Panc1 (cell line): ENCODE measurements at regions not wholly inside any gene's neighbourhood (a gene's known extent, or its start where the extent isn't known, plus 50 kb on each side); places are given as distances from the start of the nearest gene placed in this dataset.

Experiments used
- ATAC-seq: fragments of 200-7000 bp; cut with Tn5 transposase; 2 replicates; pipeline ENCODE4 v1.9.1; 2020; ENCODE audit warnings: mild to moderate bottlenecking, moderate library complexity
- BruUV-seq: library from RNA; stranded (reverse); fragments of 400-500 nt; replicated peaks from 2 replicates; lab custom pipeline; 2021; lab: Mats Ljungman, UMichigan
- CTCF ChIA-PET: fragments of 300-600 bp; sonication (Branson Sonifier 250); formaldehyde crosslinking; loops from one replicate; lab custom pipeline; 2022; ENCODE audit warnings: antibody characterized with exemption; lab: Charles Lee
- POLR2A ChIA-PET: fragments of 300-600 bp; sonication (Branson Sonifier 250); formaldehyde crosslinking; loops from one replicate; lab custom pipeline; 2022; ENCODE audit warnings: antibody characterized with exemption; lab: Charles Lee
- DNase-seq: peaks from one replicate; pipeline ENCODE4 v3.0.0-alpha.2; 2010; ENCODE audit warnings: low read depth, low spot score
- H3K27ac ChIP-seq: 2 replicates; pipeline ENCODE4 v1.5.1; 2011; ENCODE audit warnings: mild to moderate bottlenecking, low read length, inconsistent platforms
- H3K27me3 ChIP-seq: fragments of 200-500 bp; sonication (Bioruptor generic); 2 replicates; pipeline ENCODE4 v1.6.0; 2014; ENCODE audit warnings: low read length, inconsistent platforms; ENCODE audit not compliant: control insufficient read depth, insufficient read depth
- H3K36me3 ChIP-seq: fragments of 200-500 bp; sonication (Bioruptor generic); 2 replicates; pipeline ENCODE4 v1.5.1; 2014; ENCODE audit warnings: inconsistent platforms, mild to moderate bottlenecking, low read length, moderate library complexity; ENCODE audit not compliant: control insufficient read depth, insufficient read depth
- H3K4me1 ChIP-seq: 2 replicates; pipeline ENCODE4 v1.5.1; 2011; ENCODE audit warnings: inconsistent platforms, mild to moderate bottlenecking, low read length, moderate library complexity; ENCODE audit not compliant: control insufficient read depth, insufficient read depth
- H3K4me3 ChIP-seq, 2 experiments: 2 replicates each; pipeline ENCODE4 v1.5.1; 2011 to 2012; ENCODE audit warnings: low read depth in 2 of 2, low read length in 2 of 2, mild to moderate bottlenecking in 2 of 2, inconsistent platforms in 1 of 2, moderate library complexity in 1 of 2
- H3K9me3 ChIP-seq: fragments of 200-500 bp; sonication (Bioruptor generic); 2 replicates; pipeline ENCODE4 v1.5.1; 2014; ENCODE audit warnings: low read depth, mild to moderate bottlenecking, inconsistent platforms, low read length, moderate library complexity; ENCODE audit not compliant: control insufficient read depth, insufficient read depth
- POLR2AphosphoS5 ChIP-seq: IDR thresholded peaks from 2 replicates; pipeline ENCODE4 v1.6.1; 2012; ENCODE audit warnings: mild to moderate bottlenecking, low read depth, low read length, moderate library complexity
- SIN3A ChIP-seq: IDR thresholded peaks from 2 replicates; pipeline ENCODE4 v1.6.1; 2012; ENCODE audit warnings: low read depth, mild to moderate bottlenecking, low read length, moderate library complexity, borderline replicate concordance; ENCODE audit not compliant: insufficient read depth
- TCF7L2 ChIP-seq: IDR thresholded peaks from 2 replicates; pipeline ENCODE4 v1.6.1; 2011; ENCODE audit warnings: mild to moderate bottlenecking, low read depth, low read length, inconsistent platforms
- in situ Hi-C: cut with HindIII; loops from 2 replicates; pipeline ENCODE4 v1.10.0; 2016; ENCODE audit warnings: low sequenced_read_pairs, low pct_unique_long_range_greater_than_20kb
- intact Hi-C: fragments of 100-400 bp; cut with micrococcal nuclease; formaldehyde crosslinking; loops from one replicate; pipeline ENCODE4 v1.10.0; 2022; ENCODE audit not compliant: unreplicated experiment
- TF ChIP-seq, protein P1 (sequence below): fragments of 450-650 bp; IDR thresholded peaks from 2 replicates; pipeline ENCODE4 v1.5.1; 2017; ENCODE audit warnings: mild to moderate bottlenecking
- TF ChIP-seq, protein P2 (sequence below), 2 experiments: IDR thresholded peaks; 2 replicates each; pipeline ENCODE4 v1.6.1; 2011 to 2012; ENCODE audit warnings: low read depth in 2 of 2, control low read depth in 1 of 2, low read length in 1 of 2, mild to moderate bottlenecking in 1 of 2, moderate library complexity in 1 of 2; ENCODE audit not compliant: insufficient read depth in 1 of 2

DNA sequence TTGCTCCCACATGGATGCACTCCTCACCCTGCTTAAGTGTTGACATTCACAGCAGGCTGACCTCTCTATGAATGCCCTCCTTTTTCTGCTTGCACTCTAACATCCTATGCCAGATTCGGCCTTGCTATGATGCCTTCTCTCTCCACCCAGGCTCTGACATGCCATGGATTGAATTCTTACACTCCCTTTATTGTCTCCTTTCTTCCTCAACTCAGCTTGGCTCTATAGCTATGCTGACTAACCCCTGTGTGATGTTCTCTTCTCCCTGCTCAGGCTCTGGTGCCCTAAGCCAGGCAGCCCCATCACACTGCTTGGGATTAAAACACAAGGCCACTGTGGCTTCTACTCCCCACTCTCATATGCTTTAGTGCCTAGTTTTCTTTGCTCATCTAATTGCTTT is 563.7 kb downstream of the NSUN3 start:
- ATAC-seq: no peak
- Histone ChIP-seq H3K9me3 (no peaks in the 10 kb centered on the region), H3K27ac (no peak overlapping the region), H3K36me3 (no peaks in the 10 kb centered on the region), H3K4me1 (no peaks in the 10 kb centered on the region), H3K4me3 (no peak overlapping the region), H3K27me3 (no peaks in the 10 kb centered on the region)
- no TSS peak for BruUV-seq
- in situ Hi-C loops: no loop called here
- TF ChIP-seq, protein P1, sequence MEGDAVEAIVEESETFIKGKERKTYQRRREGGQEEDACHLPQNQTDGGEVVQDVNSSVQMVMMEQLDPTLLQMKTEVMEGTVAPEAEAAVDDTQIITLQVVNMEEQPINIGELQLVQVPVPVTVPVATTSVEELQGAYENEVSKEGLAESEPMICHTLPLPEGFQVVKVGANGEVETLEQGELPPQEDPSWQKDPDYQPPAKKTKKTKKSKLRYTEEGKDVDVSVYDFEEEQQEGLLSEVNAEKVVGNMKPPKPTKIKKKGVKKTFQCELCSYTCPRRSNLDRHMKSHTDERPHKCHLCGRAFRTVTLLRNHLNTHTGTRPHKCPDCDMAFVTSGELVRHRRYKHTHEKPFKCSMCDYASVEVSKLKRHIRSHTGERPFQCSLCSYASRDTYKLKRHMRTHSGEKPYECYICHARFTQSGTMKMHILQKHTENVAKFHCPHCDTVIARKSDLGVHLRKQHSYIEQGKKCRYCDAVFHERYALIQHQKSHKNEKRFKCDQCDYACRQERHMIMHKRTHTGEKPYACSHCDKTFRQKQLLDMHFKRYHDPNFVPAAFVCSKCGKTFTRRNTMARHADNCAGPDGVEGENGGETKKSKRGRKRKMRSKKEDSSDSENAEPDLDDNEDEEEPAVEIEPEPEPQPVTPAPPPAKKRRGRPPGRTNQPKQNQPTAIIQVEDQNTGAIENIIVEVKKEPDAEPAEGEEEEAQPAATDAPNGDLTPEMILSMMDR: no peak
- TF ChIP-seq TCF7L2 (no peak), POLR2AphosphoS5 (no peak), SIN3A (no peak)
- TF ChIP-seq, protein P2, sequence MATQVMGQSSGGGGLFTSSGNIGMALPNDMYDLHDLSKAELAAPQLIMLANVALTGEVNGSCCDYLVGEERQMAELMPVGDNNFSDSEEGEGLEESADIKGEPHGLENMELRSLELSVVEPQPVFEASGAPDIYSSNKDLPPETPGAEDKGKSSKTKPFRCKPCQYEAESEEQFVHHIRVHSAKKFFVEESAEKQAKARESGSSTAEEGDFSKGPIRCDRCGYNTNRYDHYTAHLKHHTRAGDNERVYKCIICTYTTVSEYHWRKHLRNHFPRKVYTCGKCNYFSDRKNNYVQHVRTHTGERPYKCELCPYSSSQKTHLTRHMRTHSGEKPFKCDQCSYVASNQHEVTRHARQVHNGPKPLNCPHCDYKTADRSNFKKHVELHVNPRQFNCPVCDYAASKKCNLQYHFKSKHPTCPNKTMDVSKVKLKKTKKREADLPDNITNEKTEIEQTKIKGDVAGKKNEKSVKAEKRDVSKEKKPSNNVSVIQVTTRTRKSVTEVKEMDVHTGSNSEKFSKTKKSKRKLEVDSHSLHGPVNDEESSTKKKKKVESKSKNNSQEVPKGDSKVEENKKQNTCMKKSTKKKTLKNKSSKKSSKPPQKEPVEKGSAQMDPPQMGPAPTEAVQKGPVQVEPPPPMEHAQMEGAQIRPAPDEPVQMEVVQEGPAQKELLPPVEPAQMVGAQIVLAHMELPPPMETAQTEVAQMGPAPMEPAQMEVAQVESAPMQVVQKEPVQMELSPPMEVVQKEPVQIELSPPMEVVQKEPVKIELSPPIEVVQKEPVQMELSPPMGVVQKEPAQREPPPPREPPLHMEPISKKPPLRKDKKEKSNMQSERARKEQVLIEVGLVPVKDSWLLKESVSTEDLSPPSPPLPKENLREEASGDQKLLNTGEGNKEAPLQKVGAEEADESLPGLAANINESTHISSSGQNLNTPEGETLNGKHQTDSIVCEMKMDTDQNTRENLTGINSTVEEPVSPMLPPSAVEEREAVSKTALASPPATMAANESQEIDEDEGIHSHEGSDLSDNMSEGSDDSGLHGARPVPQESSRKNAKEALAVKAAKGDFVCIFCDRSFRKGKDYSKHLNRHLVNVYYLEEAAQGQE (IDR thresholded peaks at IDR 0.05; ENCODE audit: insufficient read depth in 1 of 2, low read depth in 2 of 2, low read length in 1 of 2): no peak
- ChIA-PET POLR2A (no interaction called here), CTCF (no interaction called here)
- no peak for DNase-seq
- intact Hi-C loops: no loop called here

DNA sequence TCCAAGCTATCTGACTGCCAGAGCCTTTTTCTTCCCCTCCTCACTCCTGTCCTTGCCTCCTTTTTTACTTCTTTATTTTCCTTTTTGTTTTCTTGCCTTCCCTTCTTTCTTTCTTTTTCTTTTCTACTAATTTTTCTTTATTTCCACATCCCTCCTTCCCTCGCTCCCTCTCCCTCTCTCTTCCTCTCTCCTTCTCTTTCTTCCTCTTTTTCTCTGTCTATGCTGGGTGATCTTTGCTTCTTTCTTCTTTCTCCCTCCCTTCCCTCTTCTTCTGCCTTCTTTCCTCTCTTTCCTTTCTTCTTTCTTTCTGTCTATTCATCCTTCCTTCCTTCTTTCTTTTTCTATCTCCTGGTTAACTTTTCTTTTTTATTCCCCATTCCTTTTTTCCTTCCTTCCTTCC is 564.8 kb downstream of the NSUN3 start:
- ATAC-seq (no peak), DNase-seq (no peak)
- no peaks in the 10 kb centered on the region for H3K4me1 ChIP-seq
- no peaks in the 10 kb centered on the region for H3K27me3 ChIP-seq
- H3K27ac ChIP-seq: no peak overlapping the region
- H3K4me3 ChIP-seq: no peak overlapping the region
- POLR2A ChIA-PET: no interaction called here
- CTCF ChIA-PET: no interaction called here
- TF ChIP-seq, protein P1: no peak
- TF ChIP-seq TCF7L2 (no peak), POLR2AphosphoS5 (no peak), SIN3A (no peak)
- TF ChIP-seq, protein P2 (IDR thresholded peaks at IDR 0.05; ENCODE audit: insufficient read depth in 1 of 2, low read depth in 2 of 2, low read length in 1 of 2): no peak
- no peaks in the 10 kb centered on the region for H3K36me3 ChIP-seq
- no TSS peak for BruUV-seq
- H3K9me3 ChIP-seq: no peaks in the 10 kb centered on the region
- intact Hi-C loops (no loop called here), in situ Hi-C loops (no loop called here)
